HepG2 (cell line): ENCODE measurements at regions not wholly inside any gene's neighbourhood (a gene's known extent, or its start where the extent isn't known, plus 50 kb on each side); places are given as distances from the start of the nearest gene placed in this dataset.
"Not testable (repeated sequence)": the region's sequence is repeated elsewhere in the genome, so short reads cannot be mapped to it uniquely, and the experiment has no call there.

Experiments used
- RBM39 ChIP-seq: fragments of 200-400 bp; formaldehyde crosslinking; IDR thresholded peaks from one replicate; pipeline ENCODE4 v1.6.1; 2018; ENCODE audit warnings: antibody characterized with exemption, mild to moderate bottlenecking, low read depth, low read length; ENCODE audit not compliant: poor library complexity, severe bottlenecking
- SIN3A ChIP-seq: IDR thresholded peaks from 2 replicates; pipeline ENCODE4 v1.6.1; 2011; ENCODE audit warnings: low read depth, mild to moderate bottlenecking, control low read depth, low read length, borderline replicate concordance
- YY1 ChIP-seq: IDR thresholded peaks from 2 replicates; pipeline ENCODE4 v1.6.1; 2011; ENCODE audit warnings: low read length, low read depth, moderate library complexity, mild to moderate bottlenecking; ENCODE audit not compliant: insufficient read depth, insufficient replicate concordance

- TF ChIP-seq SIN3A, RBM39, YY1: not testable (repeated sequence)
These were observed 2826.4 kb downstream of the RPIA start for GRCh38 chr2:91517846-91518245.
